HEK293 (cell line): ENCODE measurements at regions not wholly inside any gene's neighbourhood (a gene's known extent, or its start where the extent isn't known, plus 50 kb on each side); places are given as distances from the start of the nearest gene placed in this dataset.

Experiments
- CTCF ChIA-PET: fragments of 350-600 bp; formaldehyde crosslinking; extraction: SDS; loops from one replicate; lab custom pipeline; 2021; ENCODE audit warnings: antibody characterized with exemption; lab: Yijun Ruan, JAX
- POLR2A ChIA-PET: fragments of 300-600 bp; formaldehyde crosslinking; extraction: SDS; loops from one replicate; lab custom pipeline; 2020; ENCODE audit warnings: antibody characterized with exemption, inconsistent platforms; lab: Yijun Ruan, JAX
- H3K27ac ChIP-seq: fragments of 200-500 bp; sonication (Bioruptor generic); 2 replicates; pipeline ENCODE4 v1.5.1; 2014; ENCODE audit warnings: low read depth, low read length, control low read depth, inconsistent platforms; ENCODE audit errors: extremely low read depth
- H3K36me3 ChIP-seq, 2 experiments: fragments of 200-500 bp in 1 of 2; sonication (Bioruptor generic) in 1 of 2; 1 replicate in 1 of 2; 2 replicates in 1 of 2; pipeline ENCODE4 v1.5.1; 2014 to 2017; ENCODE audit warnings: inconsistent platforms in 2 of 2, low read length in 2 of 2; ENCODE audit not compliant: control insufficient read depth in 2 of 2, insufficient read depth in 1 of 2
- H3K4me1 ChIP-seq: fragments of 200-500 bp; sonication (Bioruptor generic); 2 replicates; pipeline ENCODE4 v1.5.1; 2014; ENCODE audit warnings: mild to moderate bottlenecking, low read length, inconsistent platforms; ENCODE audit not compliant: control insufficient read depth, insufficient read depth
- H3K4me3 ChIP-seq: 2 replicates; pipeline ENCODE4 v1.5.1; 2011; ENCODE audit warnings: low read depth, mild to moderate bottlenecking, control low read depth, low read length, moderate library complexity
- H3K9me3 ChIP-seq: fragments of 200-500 bp; sonication (Bioruptor generic); 2 replicates; pipeline ENCODE4 v1.5.1; 2014; ENCODE audit warnings: low read depth, low read length, inconsistent platforms; ENCODE audit not compliant: control insufficient read depth, insufficient read depth
- KLF1 ChIP-seq: fragments of 450-650 bp; formaldehyde crosslinking; IDR thresholded peaks from 2 replicates; pipeline ENCODE4 v1.5.1; 2016; ENCODE audit warnings: missing biosample characterization, missing genetic modification characterization
- KLF9 ChIP-seq: fragments of 450-650 bp; formaldehyde crosslinking; IDR thresholded peaks from 2 replicates; pipeline ENCODE4 v1.5.1; 2016; ENCODE audit warnings: missing biosample characterization, missing genetic modification characterization, low read depth
- ZNF10 ChIP-seq: fragments of 450-650 bp; formaldehyde crosslinking; IDR thresholded peaks from 2 replicates; pipeline ENCODE4 v1.5.1; 2017; ENCODE audit warnings: missing biosample characterization, missing genetic modification characterization
- ZNF121 ChIP-seq: fragments of 450-650 bp; formaldehyde crosslinking; IDR thresholded peaks from 2 replicates; pipeline ENCODE4 v1.5.1; 2016; ENCODE audit warnings: missing biosample characterization, missing genetic modification characterization
- ZNF140 ChIP-seq: fragments of 450-650 bp; formaldehyde crosslinking; IDR thresholded peaks from 2 replicates; pipeline ENCODE4 v1.5.1; 2016; ENCODE audit warnings: missing biosample characterization, missing genetic modification characterization
- ZNF146 ChIP-seq: fragments of 450-650 bp; formaldehyde crosslinking; IDR thresholded peaks from 2 replicates; pipeline ENCODE4 v1.5.1; 2016; ENCODE audit warnings: missing biosample characterization, missing genetic modification characterization
- ZNF202 ChIP-seq: fragments of 450-650 bp; formaldehyde crosslinking; IDR thresholded peaks from 2 replicates; pipeline ENCODE4 v1.5.1; 2016; ENCODE audit warnings: missing biosample characterization, missing genetic modification characterization, borderline replicate concordance
- ZNF223 ChIP-seq: fragments of 450-650 bp; formaldehyde crosslinking; IDR thresholded peaks from 2 replicates; pipeline ENCODE4 v1.5.1; 2016; ENCODE audit warnings: missing biosample characterization, missing genetic modification characterization
- ZNF341 ChIP-seq: fragments of 450-650 bp; formaldehyde crosslinking; IDR thresholded peaks from 2 replicates; pipeline ENCODE4; 2016; ENCODE audit warnings: low read depth, missing biosample characterization, missing genetic modification characterization
- ZNF354C ChIP-seq: fragments of 450-650 bp; formaldehyde crosslinking; IDR thresholded peaks from 2 replicates; pipeline ENCODE4 v1.5.1; 2016; ENCODE audit warnings: missing biosample characterization, missing genetic modification characterization, low read depth, borderline replicate concordance
- ZNF366 ChIP-seq: fragments of 450-650 bp; formaldehyde crosslinking; conservative IDR thresholded peaks from 2 replicates; pipeline ENCODE4 v1.5.1; 2016; ENCODE audit warnings: missing biosample characterization, missing genetic modification characterization
- ZNF423 ChIP-seq: fragments of 450-650 bp; formaldehyde crosslinking; IDR thresholded peaks from 2 replicates; pipeline ENCODE4 v1.5.1; 2016; ENCODE audit warnings: missing biosample characterization, missing genetic modification characterization
- ZNF514 ChIP-seq: fragments of 450-650 bp; formaldehyde crosslinking; IDR thresholded peaks from 2 replicates; pipeline ENCODE4 v1.5.1; 2016; ENCODE audit warnings: missing biosample characterization, missing genetic modification characterization
- ZNF548 ChIP-seq: fragments of 450-650 bp; formaldehyde crosslinking; IDR thresholded peaks from 2 replicates; pipeline ENCODE4 v1.5.1; 2016; ENCODE audit warnings: missing biosample characterization, missing genetic modification characterization
- ZNF623 ChIP-seq: fragments of 450-650 bp; formaldehyde crosslinking; IDR thresholded peaks from 2 replicates; pipeline ENCODE4 v1.5.1; 2016; ENCODE audit warnings: missing biosample characterization, missing genetic modification characterization
- TF ChIP-seq, protein P1 (sequence below): fragments of 450-650 bp; IDR thresholded peaks from 2 replicates; pipeline ENCODE4 v1.5.1; 2018; ENCODE audit warnings: missing biosample characterization, mild to moderate bottlenecking, missing genetic modification characterization
- TF ChIP-seq, protein P2 (sequence below): fragments of 450-650 bp; formaldehyde crosslinking; optimal IDR thresholded peaks from 2 replicates; pipeline ENCODE3; 2016; ENCODE audit warnings: missing biosample characterization, mild to moderate bottlenecking, missing genetic modification characterization
- TF ChIP-seq, protein P3 (sequence below): fragments of 450-650 bp; formaldehyde crosslinking; IDR thresholded peaks from 2 replicates; pipeline ENCODE4 v1.5.1; 2017; ENCODE audit warnings: missing biosample characterization, missing genetic modification characterization
- TF ChIP-seq, protein P4 (sequence below): fragments of 450-650 bp; formaldehyde crosslinking; IDR thresholded peaks from 2 replicates; pipeline ENCODE4 v1.5.1; 2016; ENCODE audit warnings: missing biosample characterization, missing genetic modification characterization
- TF ChIP-seq, protein P5 (sequence below): fragments of 450-650 bp; formaldehyde crosslinking; IDR thresholded peaks from 2 replicates; pipeline ENCODE4 v1.5.1; 2016; ENCODE audit warnings: missing biosample characterization, missing genetic modification characterization, borderline replicate concordance
- TF ChIP-seq, protein P6 (sequence below): fragments of 450-650 bp; formaldehyde crosslinking; IDR thresholded peaks from 2 replicates; pipeline ENCODE4 v1.5.1; 2016; ENCODE audit warnings: missing biosample characterization, missing genetic modification characterization

DNA sequence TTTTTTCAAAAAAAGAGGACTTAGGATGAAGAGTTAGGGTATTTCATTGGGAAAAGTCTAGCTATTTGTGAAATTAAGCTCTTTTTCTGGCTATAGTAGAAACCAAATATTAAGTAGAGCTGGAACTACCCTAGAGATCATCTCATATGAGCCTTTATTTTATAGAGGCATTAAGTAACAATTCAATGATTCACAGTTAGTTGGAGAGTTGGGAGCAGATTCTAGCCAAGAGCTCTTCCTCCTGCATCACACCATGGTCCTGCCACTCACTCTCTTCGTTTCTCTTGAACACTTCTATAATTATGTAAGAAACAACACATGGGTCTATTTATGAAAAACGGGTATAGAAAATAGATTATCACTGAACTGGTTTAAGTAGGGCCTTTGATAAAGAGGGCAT is 76.1 kb upstream of the ANK3 start:
- Histone ChIP-seq H3K36me3 (no peaks in the 10 kb centered on the region), H3K4me1 (no peaks in the 10 kb centered on the region), H3K9me3 (no peaks in the 10 kb centered on the region), H3K27ac (no peak overlapping the region), H3K4me3 (no peak overlapping the region)
- CTCF ChIA-PET = no interaction called here
- POLR2A ChIA-PET = no interaction called here
- no peak for TF ChIP-seq KLF9 (tag by site-specific recombination)
- TF ChIP-seq, all 188 proteins: peak for 0

DNA sequence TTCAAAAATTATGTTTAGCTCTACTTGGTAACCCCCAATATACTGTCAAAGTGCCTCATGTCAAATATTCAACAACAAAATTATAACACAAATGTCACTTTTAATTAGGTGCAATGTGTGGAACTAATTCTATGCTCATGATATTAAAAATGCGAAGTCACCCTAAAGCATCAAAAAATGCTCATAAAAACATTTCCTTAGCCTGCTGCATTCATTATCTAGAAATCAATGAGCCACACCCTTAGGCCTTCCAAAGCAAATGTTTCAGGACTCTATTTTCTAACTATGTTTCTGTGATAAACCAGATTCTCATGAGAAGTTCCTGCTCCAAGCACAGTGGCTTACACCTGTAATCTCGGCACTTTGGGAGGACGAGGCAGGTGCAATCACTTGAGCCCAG is 75.0 kb upstream of the ANK3 start:
- no peaks in the 10 kb centered on the region for H3K36me3 ChIP-seq
- no peak overlapping the region for H3K27ac ChIP-seq
- no peak overlapping the region for H3K4me3 ChIP-seq
- TF ChIP-seq, protein P1, sequence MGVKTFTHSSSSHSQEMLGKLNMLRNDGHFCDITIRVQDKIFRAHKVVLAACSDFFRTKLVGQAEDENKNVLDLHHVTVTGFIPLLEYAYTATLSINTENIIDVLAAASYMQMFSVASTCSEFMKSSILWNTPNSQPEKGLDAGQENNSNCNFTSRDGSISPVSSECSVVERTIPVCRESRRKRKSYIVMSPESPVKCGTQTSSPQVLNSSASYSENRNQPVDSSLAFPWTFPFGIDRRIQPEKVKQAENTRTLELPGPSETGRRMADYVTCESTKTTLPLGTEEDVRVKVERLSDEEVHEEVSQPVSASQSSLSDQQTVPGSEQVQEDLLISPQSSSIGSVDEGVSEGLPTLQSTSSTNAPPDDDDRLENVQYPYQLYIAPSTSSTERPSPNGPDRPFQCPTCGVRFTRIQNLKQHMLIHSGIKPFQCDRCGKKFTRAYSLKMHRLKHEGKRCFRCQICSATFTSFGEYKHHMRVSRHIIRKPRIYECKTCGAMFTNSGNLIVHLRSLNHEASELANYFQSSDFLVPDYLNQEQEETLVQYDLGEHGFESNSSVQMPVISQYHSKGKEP (tag by site-specific recombination) = no peak
- TF ChIP-seq, protein P2, sequence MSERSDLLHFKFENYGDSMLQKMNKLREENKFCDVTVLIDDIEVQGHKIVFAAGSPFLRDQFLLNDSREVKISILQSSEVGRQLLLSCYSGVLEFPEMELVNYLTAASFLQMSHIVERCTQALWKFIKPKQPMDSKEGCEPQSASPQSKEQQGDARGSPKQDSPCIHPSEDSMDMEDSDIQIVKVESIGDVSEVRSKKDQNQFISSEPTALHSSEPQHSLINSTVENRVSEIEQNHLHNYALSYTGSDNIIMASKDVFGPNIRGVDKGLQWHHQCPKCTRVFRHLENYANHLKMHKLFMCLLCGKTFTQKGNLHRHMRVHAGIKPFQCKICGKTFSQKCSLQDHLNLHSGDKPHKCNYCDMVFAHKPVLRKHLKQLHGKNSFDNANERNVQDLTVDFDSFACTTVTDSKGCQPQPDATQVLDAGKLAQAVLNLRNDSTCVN = no peak
- no peak for TF ChIP-seq ZNF623 (tag by site-specific recombination)
- no peak for TF ChIP-seq ZNF548 (tag by site-specific recombination)
- TF ChIP-seq, protein P3, sequence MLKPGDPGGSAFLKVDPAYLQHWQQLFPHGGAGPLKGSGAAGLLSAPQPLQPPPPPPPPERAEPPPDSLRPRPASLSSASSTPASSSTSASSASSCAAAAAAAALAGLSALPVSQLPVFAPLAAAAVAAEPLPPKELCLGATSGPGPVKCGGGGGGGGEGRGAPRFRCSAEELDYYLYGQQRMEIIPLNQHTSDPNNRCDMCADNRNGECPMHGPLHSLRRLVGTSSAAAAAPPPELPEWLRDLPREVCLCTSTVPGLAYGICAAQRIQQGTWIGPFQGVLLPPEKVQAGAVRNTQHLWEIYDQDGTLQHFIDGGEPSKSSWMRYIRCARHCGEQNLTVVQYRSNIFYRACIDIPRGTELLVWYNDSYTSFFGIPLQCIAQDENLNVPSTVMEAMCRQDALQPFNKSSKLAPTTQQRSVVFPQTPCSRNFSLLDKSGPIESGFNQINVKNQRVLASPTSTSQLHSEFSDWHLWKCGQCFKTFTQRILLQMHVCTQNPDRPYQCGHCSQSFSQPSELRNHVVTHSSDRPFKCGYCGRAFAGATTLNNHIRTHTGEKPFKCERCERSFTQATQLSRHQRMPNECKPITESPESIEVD (tag by site-specific recombination) = no peak
- no peak for TF ChIP-seq ZNF423 (tag by site-specific recombination)
- no peak for TF ChIP-seq ZNF223
- TF ChIP-seq, protein P4, sequence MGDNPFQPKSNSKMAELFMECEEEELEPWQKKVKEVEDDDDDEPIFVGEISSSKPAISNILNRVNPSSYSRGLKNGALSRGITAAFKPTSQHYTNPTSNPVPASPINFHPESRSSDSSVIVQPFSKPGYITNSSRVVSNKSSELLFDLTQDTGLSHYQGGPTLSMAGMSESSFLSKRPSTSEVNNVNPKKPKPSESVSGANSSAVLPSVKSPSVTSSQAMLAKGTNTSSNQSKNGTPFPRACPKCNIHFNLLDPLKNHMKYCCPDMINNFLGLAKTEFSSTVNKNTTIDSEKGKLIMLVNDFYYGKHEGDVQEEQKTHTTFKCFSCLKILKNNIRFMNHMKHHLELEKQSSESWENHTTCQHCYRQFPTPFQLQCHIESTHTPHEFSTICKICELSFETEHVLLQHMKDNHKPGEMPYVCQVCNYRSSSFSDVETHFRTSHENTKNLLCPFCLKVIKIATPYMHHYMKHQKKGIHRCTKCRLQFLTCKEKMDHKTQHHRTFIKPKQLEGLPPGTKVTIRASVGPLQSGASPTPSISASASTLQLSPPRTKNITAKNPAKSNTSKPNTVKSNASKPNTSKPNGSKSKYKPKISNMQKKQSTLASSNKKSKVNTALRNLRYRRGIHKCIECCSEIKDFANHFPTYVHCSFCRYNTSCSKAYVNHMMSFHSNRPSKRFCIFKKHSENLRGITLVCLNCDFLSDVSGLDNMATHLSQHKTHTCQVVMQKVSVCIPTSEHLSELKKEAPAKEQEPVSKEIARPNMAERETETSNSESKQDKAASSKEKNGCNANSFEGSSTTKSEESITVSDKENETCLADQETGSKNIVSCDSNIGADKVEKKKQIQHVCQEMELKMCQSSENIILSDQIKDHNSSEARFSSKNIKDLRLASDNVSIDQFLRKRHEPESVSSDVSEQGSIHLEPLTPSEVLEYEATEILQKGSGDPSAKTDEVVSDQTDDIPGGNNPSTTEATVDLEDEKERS (tag by site-specific recombination) = no peak
- no peak for TF ChIP-seq ZNF341
- TF ChIP-seq KLF1 (tag by site-specific recombination) = no peak
- no peak for TF ChIP-seq ZNF366 (tag by site-specific recombination)
- ChIA-PET CTCF (no interaction called here), POLR2A (no interaction called here)
- no peaks in the 10 kb centered on the region for H3K9me3 ChIP-seq
- no peaks in the 10 kb centered on the region for H3K4me1 ChIP-seq

DNA sequence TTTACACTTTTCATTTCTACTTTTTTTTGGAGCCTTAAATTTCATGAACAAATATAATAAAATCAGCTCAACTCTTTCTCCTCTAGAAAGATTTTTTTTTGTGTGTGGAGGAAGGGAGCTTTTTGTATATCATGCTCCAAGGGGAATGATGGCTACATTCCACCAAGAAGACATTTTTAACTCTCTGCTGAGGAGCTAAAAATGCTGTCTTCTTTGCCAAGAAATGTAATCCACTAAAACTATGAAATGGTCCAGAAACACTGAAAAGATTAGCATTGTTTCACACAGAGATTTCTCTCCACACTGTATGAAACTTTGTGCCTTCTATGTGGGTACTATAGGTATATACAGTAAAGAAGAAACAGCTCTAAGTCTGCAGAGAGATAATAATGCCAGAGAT is 74.1 kb upstream of the ANK3 start:
- ChIA-PET POLR2A (no interaction called here), CTCF (interaction anchor here (0.6 to 1.9 kb wide), 3 partner anchors 18 to 184 kb away, joined by 3 to 6 read pairs (median 3); no protein-coding TSS in a partner anchor)
- H3K4me1 ChIP-seq = no peaks in the 10 kb centered on the region
- no peak overlapping the region for H3K4me3 ChIP-seq
- H3K9me3 ChIP-seq = no peaks in the 10 kb centered on the region
- H3K36me3 ChIP-seq = no peaks in the 10 kb centered on the region
- H3K27ac ChIP-seq = no peak overlapping the region
- TF ChIP-seq ZNF202 (tag by site-specific recombination) (no peak), ZNF354C (tag by site-specific recombination) (no peak), ZNF121 (tag by site-specific recombination) (no peak), ZNF10 (no peak), ZNF146 (no peak), ZNF140 (tag by site-specific recombination) (no peak), ZNF514 (tag by site-specific recombination) (no peak)
- TF ChIP-seq, protein P5, sequence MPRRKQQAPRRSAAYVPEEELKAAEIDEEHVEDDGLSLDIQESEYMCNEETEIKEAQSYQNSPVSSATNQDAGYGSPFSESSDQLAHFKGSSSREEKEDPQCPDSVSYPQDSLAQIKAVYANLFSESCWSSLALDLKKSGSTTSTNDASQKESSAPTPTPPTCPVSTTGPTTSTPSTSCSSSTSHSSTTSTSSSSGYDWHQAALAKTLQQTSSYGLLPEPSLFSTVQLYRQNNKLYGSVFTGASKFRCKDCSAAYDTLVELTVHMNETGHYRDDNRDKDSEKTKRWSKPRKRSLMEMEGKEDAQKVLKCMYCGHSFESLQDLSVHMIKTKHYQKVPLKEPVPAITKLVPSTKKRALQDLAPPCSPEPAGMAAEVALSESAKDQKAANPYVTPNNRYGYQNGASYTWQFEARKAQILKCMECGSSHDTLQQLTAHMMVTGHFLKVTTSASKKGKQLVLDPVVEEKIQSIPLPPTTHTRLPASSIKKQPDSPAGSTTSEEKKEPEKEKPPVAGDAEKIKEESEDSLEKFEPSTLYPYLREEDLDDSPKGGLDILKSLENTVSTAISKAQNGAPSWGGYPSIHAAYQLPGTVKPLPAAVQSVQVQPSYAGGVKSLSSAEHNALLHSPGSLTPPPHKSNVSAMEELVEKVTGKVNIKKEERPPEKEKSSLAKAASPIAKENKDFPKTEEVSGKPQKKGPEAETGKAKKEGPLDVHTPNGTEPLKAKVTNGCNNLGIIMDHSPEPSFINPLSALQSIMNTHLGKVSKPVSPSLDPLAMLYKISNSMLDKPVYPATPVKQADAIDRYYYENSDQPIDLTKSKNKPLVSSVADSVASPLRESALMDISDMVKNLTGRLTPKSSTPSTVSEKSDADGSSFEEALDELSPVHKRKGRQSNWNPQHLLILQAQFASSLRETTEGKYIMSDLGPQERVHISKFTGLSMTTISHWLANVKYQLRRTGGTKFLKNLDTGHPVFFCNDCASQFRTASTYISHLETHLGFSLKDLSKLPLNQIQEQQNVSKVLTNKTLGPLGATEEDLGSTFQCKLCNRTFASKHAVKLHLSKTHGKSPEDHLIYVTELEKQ (tag by site-specific recombination) = no peak
- TF ChIP-seq, protein P6, sequence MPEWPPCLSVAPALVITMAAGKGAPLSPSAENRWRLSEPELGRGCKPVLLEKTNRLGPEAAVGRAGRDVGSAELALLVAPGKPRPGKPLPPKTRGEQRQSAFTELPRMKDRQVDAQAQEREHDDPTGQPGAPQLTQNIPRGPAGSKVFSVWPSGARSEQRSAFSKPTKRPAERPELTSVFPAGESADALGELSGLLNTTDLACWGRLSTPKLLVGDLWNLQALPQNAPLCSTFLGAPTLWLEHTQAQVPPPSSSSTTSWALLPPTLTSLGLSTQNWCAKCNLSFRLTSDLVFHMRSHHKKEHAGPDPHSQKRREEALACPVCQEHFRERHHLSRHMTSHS (tag by site-specific recombination) = no peak
